ENCODE measurements at regions not wholly inside any gene's neighbourhood (a gene's known extent, or its start where the extent isn't known, plus 50 kb on each side); places are given as distances from the start of the nearest gene placed in this dataset.
"Not testable (repeated sequence)": the region's sequence is repeated elsewhere in the genome, so short reads cannot be mapped to it uniquely, and the experiment has no call there.

DNA sequence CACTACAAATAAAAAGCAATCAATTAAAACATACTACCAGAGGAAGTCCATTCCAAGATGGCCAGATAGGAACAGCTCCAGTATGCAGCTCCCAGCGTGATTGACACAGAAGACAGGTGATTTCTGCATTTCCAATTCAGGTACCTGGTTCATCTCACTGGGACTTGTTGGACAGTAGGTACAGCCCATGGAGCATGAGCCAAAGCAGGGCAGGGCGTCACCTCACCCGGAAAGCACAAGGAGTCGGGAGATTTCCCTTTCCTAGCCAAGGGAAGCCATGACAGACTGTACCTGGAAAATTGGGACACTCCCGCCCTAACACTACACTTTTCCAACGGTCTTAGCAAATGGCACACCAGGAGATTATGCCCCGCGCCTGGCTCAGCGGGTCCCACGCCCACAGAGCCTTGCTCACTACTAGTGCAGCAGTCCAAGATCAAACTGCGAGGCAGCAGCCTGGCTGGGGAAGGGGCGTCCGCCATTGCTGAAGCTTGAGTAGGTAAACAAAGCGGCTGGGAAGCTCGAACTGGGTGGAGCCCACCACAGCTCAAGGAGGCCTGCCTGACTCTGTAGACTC lies 106.0 kb downstream of the BUD13 start:
- not testable (repeated sequence) for DNase-seq

- DNase-seq: no peak
Observed at GRCh38 chr11:116665523-116665922, 107.3 kb downstream of the BUD13 start.

DNA sequence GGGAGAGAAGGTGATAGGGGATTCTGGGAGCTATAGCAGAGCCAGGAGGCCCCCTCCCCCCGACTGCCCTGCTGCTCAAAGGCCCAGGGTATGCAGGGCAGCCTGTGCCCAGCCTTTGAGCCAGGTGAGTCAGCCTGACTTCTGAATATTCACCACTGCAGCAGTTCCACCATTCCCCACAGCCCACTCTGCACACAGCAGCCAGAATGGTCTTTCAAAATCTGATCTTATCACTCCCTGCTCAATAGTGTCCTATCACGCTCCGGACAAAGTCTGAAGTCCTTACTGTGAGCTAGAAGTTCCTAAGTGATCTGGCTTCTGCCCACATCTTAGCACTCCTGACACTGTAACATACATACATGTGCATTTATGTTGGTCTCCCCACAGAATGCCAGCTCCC lies 111.7 kb downstream of the BUD13 start:
- no peak for DNase-seq

DNA sequence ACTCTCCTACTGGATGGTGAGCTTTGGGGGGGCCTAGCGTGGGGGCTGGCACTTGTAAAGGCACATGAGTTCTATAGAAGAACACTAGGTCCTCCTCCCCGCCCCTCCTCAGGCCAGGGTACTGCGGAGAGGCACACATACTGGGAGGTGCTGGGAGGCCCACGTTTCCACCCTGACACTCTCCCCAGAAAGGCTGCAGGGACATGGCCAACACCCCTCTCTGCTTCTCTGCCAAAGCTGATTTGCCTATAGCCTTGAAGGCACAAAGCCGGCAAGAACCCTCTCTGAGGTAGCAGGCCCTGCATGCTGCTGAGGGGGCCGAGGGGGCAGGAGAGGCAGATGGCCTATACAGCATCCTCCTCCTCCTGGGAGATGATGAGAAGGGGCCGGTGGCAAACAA lies 112.8 kb downstream of the BUD13 start:
- DNase-seq: no peak

- no peak for DNase-seq
Observed at GRCh38 chr11:116658876-116659535, 113.8 kb downstream of the BUD13 start.

DNA sequence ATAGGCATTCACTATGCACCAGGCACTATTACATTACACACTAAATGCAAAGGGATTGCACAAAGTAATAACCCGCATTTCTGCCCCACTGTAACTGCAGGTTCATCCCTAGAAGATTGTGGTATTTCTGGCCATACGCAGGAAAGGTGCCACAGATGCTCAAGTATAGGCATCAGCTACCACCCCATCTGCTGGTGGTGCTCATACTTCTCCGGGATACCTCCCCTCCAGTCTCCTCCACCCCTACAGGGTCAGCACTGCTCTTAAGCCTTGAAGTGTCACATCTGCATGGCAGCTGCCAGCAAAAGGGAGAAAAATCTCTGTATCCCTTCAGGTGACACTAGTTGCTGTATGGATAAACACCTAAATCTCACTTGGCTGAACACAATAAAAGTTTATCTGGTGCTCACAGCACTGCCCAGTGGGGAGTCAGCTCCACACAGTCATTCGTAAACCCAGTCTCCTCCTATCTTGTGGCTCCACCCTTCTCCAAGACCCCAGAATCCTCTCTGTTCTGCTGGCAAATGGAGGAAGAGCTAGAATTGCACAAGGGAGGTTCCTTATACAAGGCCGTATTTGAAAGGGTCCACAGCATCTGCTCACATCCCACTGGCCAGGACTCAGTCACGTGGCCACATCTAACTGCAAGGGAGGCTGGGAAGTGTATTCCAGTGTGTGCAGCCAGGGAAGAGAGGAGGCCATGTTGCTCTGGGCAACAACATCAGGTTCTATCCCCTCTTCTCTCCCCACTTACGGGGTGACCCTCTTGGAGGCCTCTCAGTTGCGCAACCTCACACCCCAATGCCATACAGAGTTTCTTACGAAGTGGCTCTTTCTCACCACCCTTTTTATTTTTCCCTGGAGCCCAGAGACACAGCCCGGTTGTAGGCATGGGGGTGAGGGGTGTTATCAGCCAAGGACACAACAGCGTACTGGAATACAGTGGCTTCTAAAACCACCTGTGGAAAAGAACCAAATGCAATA lies 114.7 kb downstream of the BUD13 start:
- DNase-seq: no peak

DNA sequence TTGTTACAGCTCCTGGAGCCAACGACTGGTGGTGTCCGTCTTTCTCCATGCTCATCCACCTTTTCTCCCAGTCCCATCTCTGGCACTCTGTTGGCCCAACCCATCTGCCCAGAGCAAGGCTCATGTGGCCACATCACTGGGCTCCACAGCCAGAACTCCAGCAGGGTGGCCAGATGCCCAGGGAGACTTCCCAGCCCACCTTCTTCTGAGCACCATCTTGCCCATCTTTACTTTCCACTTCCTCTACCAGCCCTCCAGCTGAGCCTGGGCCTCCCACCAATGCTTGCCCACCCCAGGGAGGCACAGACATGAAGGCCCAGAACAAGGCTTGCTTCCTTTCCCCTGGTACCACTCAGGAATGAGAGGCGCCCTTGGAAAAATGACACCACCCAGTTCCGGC lies 116.8 kb downstream of the BUD13 start:
- no peak for DNase-seq

- DNase-seq: no peak
Observed at GRCh38 chr11:116654526-116654925, 118.3 kb downstream of the BUD13 start.

DNA sequence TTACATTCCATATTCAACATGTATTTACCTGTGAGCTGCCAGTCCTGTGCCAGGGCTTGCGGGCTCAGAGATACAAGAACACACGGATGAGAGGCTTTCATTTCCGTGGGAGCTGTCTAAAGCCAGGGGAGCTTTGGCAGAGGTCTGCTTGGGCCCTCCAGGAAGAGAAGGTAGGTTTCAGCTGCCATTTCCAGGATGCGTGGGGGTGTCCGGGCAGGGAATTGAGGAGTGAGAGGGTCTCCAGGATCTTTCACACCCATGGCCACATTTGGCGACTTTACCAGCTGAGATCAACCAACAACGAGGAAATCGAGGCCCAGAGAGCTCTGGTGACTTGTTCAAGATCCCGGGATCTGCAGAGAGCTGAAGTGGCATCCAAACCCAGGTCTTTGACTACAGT lies 119.6 kb downstream of the BUD13 start:
- DNase-seq: no peak

GRCh38 chr11:116651737-116652237 lies 121.0 kb downstream of the BUD13 start:
- no peak for DNase-seq

DNA sequence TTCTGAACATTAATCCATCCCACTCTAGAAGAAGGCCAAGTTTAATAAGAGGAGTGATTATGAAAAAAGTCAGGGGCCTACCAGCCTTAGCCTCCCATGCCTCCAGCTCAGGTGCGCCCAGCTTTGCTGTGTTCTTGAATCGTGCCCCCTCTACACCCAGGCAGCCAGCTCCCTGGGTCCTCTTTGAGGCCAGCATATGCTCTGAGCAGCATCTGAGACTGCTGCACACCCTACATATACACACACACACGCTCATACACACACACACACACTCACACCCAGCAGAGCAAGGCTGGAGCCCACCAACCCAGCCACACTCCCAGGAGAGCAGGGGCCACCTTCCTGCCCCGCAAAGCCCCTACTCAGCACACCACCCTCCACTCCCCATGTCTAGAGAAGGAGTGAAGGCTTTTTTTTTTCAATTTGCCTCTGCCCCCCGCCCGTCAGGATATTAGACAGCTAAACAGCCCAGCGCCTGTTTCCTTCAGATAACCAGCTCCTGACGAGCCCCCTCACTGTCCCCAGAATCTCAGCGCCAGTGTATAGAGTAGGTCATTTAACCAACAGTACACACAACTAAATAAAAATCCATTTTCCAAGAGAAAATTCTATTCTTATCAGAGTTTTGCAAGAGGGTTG lies 121.6 kb downstream of the BUD13 start:
- DNase-seq: no peak

- DNase-seq: no peak
Observed at GRCh38 chr11:116650052-116650451, 122.7 kb downstream of the BUD13 start.

GRCh38 chr11:116649268-116649667 lies 123.5 kb downstream of the BUD13 start:
- no peak for DNase-seq

- DNase-seq: no peak
Observed at GRCh38 chr11:116648247-116649174, 124.3 kb downstream of the BUD13 start.

- no peak for DNase-seq
Observed at GRCh38 chr11:116647305-116648080, 125.3 kb downstream of the BUD13 start.

DNA sequence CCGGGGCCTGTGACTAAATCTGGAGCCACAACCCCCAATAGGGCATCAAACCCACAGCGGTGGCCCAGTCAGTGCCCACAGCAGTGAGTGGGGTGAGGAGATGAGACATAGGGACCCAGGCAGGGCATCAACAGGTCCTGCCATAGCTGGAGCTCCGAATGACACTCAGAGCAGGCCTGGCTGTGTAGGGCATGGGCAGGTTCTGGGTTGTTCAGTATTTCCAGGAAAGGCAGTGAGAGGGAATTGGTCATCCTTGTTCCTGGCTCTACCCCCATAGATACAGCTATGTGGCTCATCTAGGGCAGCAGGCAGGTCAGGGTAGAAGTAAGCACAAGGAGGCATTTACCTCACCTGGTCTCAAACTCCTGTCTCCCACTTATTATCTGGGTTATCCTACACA lies 126.6 kb downstream of the BUD13 start:
- no peak for DNase-seq

DNA sequence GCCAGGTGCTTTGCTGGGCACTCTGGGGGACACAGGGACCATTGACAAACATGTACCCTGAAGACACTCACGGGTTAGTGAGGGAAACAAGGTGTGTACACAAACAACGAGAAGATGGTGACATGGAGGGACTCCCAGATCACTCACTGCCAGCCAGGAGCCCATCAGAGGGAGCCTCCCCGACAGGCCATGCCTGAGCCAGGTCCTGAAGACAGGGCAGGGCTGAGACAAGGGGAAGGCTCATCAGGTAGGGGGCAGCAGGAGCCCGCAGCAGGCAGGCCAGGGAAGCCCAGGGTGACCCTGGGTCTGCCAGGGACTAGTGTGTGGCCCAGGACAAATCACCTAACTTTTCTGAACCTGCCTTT lies 127.9 kb downstream of the BUD13 start:
- DNase-seq: no peak

DNA sequence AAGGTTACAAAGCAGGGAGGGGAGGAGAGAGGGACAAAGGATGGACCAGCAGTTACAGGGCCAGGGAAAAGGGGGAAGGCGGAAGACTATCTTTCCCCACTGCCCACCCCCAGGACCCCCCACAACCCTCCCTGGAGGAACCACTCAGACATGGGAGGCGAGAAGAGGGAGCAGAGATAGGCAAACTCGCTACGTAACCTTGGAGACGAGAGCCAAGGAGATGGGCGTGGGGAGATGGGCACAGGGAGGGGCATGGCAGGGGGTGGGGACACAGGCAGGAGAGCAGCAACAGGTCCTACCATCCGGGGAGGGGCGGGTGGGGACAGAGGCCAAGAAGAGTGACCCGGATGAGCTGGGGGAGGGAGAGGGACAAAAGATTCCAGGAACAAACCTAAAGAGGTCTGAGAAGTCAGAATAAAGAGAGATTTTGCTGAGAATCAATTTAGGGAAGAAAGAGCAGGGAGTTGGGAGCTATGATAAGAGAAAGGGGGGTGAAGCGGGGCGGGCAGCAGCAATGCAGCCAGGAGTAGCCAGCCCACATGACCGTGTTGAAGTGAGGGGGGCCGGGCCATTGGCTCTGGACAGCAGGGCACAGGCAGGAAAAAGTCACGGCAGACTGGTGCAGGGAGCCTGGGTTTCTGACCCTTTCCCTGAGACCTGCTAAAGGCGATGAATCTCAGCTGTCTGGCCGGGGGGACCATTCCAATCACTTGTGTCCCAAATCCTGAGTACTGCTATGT lies 128.4 kb downstream of the BUD13 start:
- no peak for DNase-seq

- DNase-seq: no peak
Observed at GRCh38 chr11:116643521-116643920, 129.3 kb downstream of the BUD13 start.

- DNase-seq: no peak
Observed at GRCh38 chr11:116642902-116643301, 129.9 kb downstream of the BUD13 start.

GRCh38 chr11:116642481-116642880 lies 130.3 kb downstream of the BUD13 start:
- no peak for DNase-seq

Data from activated T-cell treated with anti-CD3 and anti-CD28 coated beads for 4 hours (primary cell).